A673 (cell line): ENCODE measurements at regions not wholly inside any gene's neighbourhood (a gene's known extent, or its start where the extent isn't known, plus 50 kb on each side); places are given as distances from the start of the nearest gene placed in this dataset.
"Not testable (repeated sequence)": the region's sequence is repeated elsewhere in the genome, so short reads cannot be mapped to it uniquely, and the experiment has no call there.

Source experiments
- EZH2 ChIP-seq: fragments of 200-600 bp; sonication (generic); IDR thresholded peaks from 2 replicates; pipeline ENCODE4 v1.6.1; 2017; ENCODE audit warnings: borderline replicate concordance, low read depth, mild to moderate bottlenecking, mixed read lengths, antibody characterized with exemption, low read length; ENCODE audit not compliant: poor library complexity, severe bottlenecking
- TF ChIP-seq, protein P1 (sequence below): fragments of 300-800, 200-600 bp; sonication (generic); conservative IDR thresholded peaks from 2 replicates; pipeline ENCODE4 v1.5.1; 2017; ENCODE audit warnings: low read depth, mild to moderate bottlenecking, antibody characterized with exemption, low read length, moderate library complexity, mixed read lengths

DNA sequence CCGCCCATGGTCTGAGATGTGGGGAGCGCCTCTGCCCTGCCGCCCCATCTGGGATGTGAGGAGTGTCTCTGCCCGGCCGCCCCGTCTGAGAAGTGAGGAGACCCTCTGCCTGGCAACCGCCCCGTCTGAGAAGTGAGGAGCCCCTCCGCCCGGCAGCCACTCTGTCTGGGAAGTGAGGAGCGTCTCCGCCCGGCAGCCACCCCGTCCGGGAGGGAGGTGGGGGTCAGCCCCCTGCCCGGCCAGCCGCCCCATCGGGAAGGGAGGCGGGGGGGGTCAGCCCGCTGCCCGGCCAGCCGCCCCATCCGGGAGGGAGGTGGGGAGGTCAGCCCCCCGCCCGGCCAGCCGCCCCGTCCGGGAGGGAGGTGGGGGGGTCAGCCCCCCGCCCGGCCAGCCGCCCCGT, 105.5 kb downstream of the CDRT15L2 start:
- TF ChIP-seq, protein P1, sequence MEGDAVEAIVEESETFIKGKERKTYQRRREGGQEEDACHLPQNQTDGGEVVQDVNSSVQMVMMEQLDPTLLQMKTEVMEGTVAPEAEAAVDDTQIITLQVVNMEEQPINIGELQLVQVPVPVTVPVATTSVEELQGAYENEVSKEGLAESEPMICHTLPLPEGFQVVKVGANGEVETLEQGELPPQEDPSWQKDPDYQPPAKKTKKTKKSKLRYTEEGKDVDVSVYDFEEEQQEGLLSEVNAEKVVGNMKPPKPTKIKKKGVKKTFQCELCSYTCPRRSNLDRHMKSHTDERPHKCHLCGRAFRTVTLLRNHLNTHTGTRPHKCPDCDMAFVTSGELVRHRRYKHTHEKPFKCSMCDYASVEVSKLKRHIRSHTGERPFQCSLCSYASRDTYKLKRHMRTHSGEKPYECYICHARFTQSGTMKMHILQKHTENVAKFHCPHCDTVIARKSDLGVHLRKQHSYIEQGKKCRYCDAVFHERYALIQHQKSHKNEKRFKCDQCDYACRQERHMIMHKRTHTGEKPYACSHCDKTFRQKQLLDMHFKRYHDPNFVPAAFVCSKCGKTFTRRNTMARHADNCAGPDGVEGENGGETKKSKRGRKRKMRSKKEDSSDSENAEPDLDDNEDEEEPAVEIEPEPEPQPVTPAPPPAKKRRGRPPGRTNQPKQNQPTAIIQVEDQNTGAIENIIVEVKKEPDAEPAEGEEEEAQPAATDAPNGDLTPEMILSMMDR: not testable (repeated sequence)
- TF ChIP-seq EZH2: not testable (repeated sequence)
